ENCODE measurements at regions not wholly inside any gene's neighbourhood (a gene's known extent, or its start where the extent isn't known, plus 50 kb on each side); places are given as distances from the start of the nearest gene placed in this dataset.

GRCh38 chr21:27740084-27740483 is 773.2 kb upstream of the ADAMTS5 start:
- Mint-ChIP-seq H3K4me1 (no peaks in the 10 kb centered on the region), H3K4me3 (no peak overlapping the region), H3K27ac (no peak overlapping the region), H3K27me3 (ENCODE audit: low read depth, poor library complexity) (peaks cover 3% of the 10 kb centered on the region), H3K36me3 (ENCODE audit: low read depth) (no peaks in the 10 kb centered on the region), H3K9me3 (peaks cover 6% of the 10 kb centered on the region)
- no peak for DNase-seq
- no peak for TF ChIP-seq CTCF (IDR thresholded peaks at IDR 0.05)

GRCh38 chr21:27739187-27739586 is 772.3 kb upstream of the ADAMTS5 start:
- peaks cover 4% of the 10 kb centered on the region for H3K27me3 Mint-ChIP-seq (ENCODE audit: low read depth, poor library complexity)
- H3K36me3 Mint-ChIP-seq (ENCODE audit: low read depth) = no peaks in the 10 kb centered on the region
- H3K9me3 Mint-ChIP-seq = peaks cover 7% of the 10 kb centered on the region
- no peak overlapping the region for H3K4me3 Mint-ChIP-seq
- no peak overlapping the region for H3K27ac Mint-ChIP-seq
- H3K4me1 Mint-ChIP-seq = no peaks in the 10 kb centered on the region
- no peak for DNase-seq
- no peak for TF ChIP-seq CTCF (IDR thresholded peaks at IDR 0.05)

- H3K27me3 Mint-ChIP-seq (ENCODE audit: low read depth, poor library complexity) = peaks cover 4% of the 10 kb centered on the region
- no peaks in the 10 kb centered on the region for H3K36me3 Mint-ChIP-seq (ENCODE audit: low read depth)
- H3K4me3 Mint-ChIP-seq = no peak overlapping the region
- H3K9me3 Mint-ChIP-seq = peaks cover 7% of the 10 kb centered on the region
- H3K4me1 Mint-ChIP-seq = no peaks in the 10 kb centered on the region
- no peak for DNase-seq
- TF ChIP-seq CTCF (IDR thresholded peaks at IDR 0.05) = no peak
- no peak overlapping the region for H3K27ac Mint-ChIP-seq
Observed at GRCh38 chr21:27735699-27736098, 768.8 kb upstream of the ADAMTS5 start.

- Mint-ChIP-seq H3K27ac (peak overlapping the region; percentile 2), H3K27me3 (ENCODE audit: low read depth, poor library complexity) (peaks cover 4% of the 10 kb centered on the region), H3K9me3 (peaks cover 13% of the 10 kb centered on the region), H3K4me1 (no peaks in the 10 kb centered on the region), H3K4me3 (no peak overlapping the region), H3K36me3 (ENCODE audit: low read depth) (no peaks in the 10 kb centered on the region)
- no peak for DNase-seq
- no peak for TF ChIP-seq CTCF (IDR thresholded peaks at IDR 0.05)
Observed at GRCh38 chr21:27734146-27734545, 767.3 kb upstream of the ADAMTS5 start.

GRCh38 chr21:27725916-27726315 is 759.0 kb upstream of the ADAMTS5 start:
- peaks cover 5% of the 10 kb centered on the region for H3K27me3 Mint-ChIP-seq (ENCODE audit: low read depth, poor library complexity)
- peaks cover 4% of the 10 kb centered on the region for H3K4me1 Mint-ChIP-seq
- no peak for DNase-seq
- H3K9me3 Mint-ChIP-seq = peaks cover 15% of the 10 kb centered on the region
- no peak overlapping the region for H3K4me3 Mint-ChIP-seq
- H3K27ac Mint-ChIP-seq = no peak overlapping the region
- TF ChIP-seq CTCF (IDR thresholded peaks at IDR 0.05) = no peak
- H3K36me3 Mint-ChIP-seq (ENCODE audit: low read depth) = no peaks in the 10 kb centered on the region

GRCh38 chr21:27722095-27722494 is 755.2 kb upstream of the ADAMTS5 start:
- H3K4me1 Mint-ChIP-seq = peaks cover 4% of the 10 kb centered on the region
- H3K36me3 Mint-ChIP-seq (ENCODE audit: low read depth) = no peaks in the 10 kb centered on the region
- no peak overlapping the region for H3K4me3 Mint-ChIP-seq
- DNase-seq = no peak
- H3K9me3 Mint-ChIP-seq = peaks cover 3% of the 10 kb centered on the region
- no peak overlapping the region for H3K27ac Mint-ChIP-seq
- H3K27me3 Mint-ChIP-seq (ENCODE audit: low read depth, poor library complexity) = peaks cover 5% of the 10 kb centered on the region
- TF ChIP-seq CTCF (IDR thresholded peaks at IDR 0.05) = no peak

Measured in nephron progenitor cell (in vitro differentiated cells).